ENCODE measurements at regions not wholly inside any gene's neighbourhood (a gene's known extent, or its start where the extent isn't known, plus 50 kb on each side); places are given as distances from the start of the nearest gene placed in this dataset.

DNA sequence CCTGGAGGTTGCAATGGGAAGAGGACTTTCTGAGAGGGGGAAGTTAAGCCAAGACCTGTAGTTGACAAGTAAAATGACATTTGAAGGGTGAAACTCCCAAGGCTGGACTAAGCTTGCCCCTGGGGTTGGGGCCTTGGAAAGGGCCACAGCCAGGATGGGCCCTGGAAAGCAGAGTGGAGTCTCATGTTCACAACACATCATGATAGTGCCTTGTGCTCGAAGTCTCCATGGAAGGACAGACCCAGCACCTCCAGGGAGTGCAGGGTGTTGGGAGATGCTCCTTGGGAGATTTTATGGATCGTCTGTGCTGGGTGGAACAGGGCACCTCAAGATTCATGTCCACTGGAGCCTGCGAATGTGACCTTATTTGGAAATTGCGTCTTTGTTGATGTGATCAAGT is 55.6 kb upstream of the ACTRT2 start:
- no peak for TF ChIP-seq POLR2A (IDR thresholded peaks at IDR 0.05)
- no peak for TF ChIP-seq CTCF (IDR thresholded peaks at IDR 0.05)
